HG03521 (cell line): ENCODE measurements at regions not wholly inside any gene's neighbourhood (a gene's known extent, or its start where the extent isn't known, plus 50 kb on each side); places are given as distances from the start of the nearest gene placed in this dataset.

Experiments used
- ATAC-seq: cut with Tn5 transposase; IDR thresholded peaks from one replicate; pipeline ENCODE4 v1.9.1; 2021; ENCODE audit warnings: mild to moderate bottlenecking, moderate library complexity; ENCODE audit not compliant: unreplicated experiment

GRCh38 chr13:47135800-47136503 lies 239.1 kb upstream of the HTR2A start:
- ATAC-seq, result no peak

- ATAC-seq, result no peak
Measured at GRCh38 chr13:47134939-47135489, 238.2 kb upstream of the HTR2A start.

GRCh38 chr13:47133011-47133445 lies 236.2 kb upstream of the HTR2A start:
- no peak for ATAC-seq

- ATAC-seq, result no peak
Measured at GRCh38 chr13:47129461-47129860, 232.6 kb upstream of the HTR2A start.

- no peak for ATAC-seq
Measured at GRCh38 chr13:47126432-47126831, 229.6 kb upstream of the HTR2A start.

- ATAC-seq, result no peak
Measured at GRCh38 chr13:47121092-47121763, 224.4 kb upstream of the HTR2A start.

- no peak for ATAC-seq
Measured at GRCh38 chr13:47120282-47120681, 223.4 kb upstream of the HTR2A start.

- no peak for ATAC-seq
Measured at GRCh38 chr13:47119575-47120235, 222.9 kb upstream of the HTR2A start.

- ATAC-seq, result no peak
Measured at GRCh38 chr13:47117268-47117667, 220.4 kb upstream of the HTR2A start.

- no peak for ATAC-seq
Measured at GRCh38 chr13:47114030-47114429, 217.2 kb upstream of the HTR2A start.

GRCh38 chr13:47112903-47113299 lies 216.0 kb upstream of the HTR2A start:
- ATAC-seq, result no peak

- ATAC-seq, result no peak
Measured at GRCh38 chr13:47112205-47112902, 215.5 kb upstream of the HTR2A start.

- no peak for ATAC-seq
Measured at GRCh38 chr13:47111499-47111898, 214.6 kb upstream of the HTR2A start.

GRCh38 chr13:47110833-47111240 lies 214.0 kb upstream of the HTR2A start:
- no peak for ATAC-seq

- ATAC-seq, result no peak
Measured at GRCh38 chr13:47110141-47110540, 213.3 kb upstream of the HTR2A start.

GRCh38 chr13:47109028-47109427 lies 212.2 kb upstream of the HTR2A start:
- ATAC-seq, result no peak

- peak; percentile 77 for ATAC-seq
Measured at GRCh38 chr13:47100214-47100853, 203.5 kb upstream of the HTR2A start.

GRCh38 chr13:47094734-47095434 lies 198.0 kb upstream of the HTR2A start:
- peak; percentile 90 for ATAC-seq

- ATAC-seq, result no peak
Measured at GRCh38 chr13:47092202-47092601, 195.3 kb upstream of the HTR2A start.

GRCh38 chr13:47087841-47088240 lies 191.0 kb upstream of the HTR2A start:
- ATAC-seq, result no peak
